NCI-H345 treated with DMSO at 0.1 percent for 48 hours (cell line): ENCODE measurements at regions not wholly inside any gene's neighbourhood (a gene's known extent, or its start where the extent isn't known, plus 50 kb on each side); places are given as distances from the start of the nearest gene placed in this dataset.

Experiments
- DNase-seq: peaks from one replicate; lab custom pipeline; 2025; ENCODE audit not compliant: unreplicated experiment; lab: John Stamatoyannopoulos, UW

GRCh38 chr17:15112846-15113617 is 152.1 kb downstream of the PMP22 start:
- DNase-seq = no peak

DNA sequence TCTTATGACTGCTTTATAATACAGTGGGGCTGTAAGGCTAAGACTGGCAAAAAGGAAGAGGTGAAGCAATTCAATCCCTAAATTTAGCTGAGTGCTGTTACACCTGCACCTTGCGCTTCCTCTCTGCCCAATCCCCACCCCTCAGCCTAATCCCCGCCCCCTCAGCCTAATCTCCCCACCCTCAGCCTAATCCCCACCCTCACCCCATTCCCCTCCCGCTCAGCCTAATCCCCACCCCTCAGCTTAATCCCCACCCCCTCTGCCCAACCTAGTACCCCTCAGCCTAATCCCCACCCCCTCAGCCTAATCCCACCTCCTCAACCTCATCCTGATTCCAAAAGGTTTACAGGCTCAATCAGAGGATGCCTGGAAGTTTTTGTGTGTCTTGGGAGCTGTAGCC is 155.5 kb downstream of the PMP22 start:
- DNase-seq = no peak

DNA sequence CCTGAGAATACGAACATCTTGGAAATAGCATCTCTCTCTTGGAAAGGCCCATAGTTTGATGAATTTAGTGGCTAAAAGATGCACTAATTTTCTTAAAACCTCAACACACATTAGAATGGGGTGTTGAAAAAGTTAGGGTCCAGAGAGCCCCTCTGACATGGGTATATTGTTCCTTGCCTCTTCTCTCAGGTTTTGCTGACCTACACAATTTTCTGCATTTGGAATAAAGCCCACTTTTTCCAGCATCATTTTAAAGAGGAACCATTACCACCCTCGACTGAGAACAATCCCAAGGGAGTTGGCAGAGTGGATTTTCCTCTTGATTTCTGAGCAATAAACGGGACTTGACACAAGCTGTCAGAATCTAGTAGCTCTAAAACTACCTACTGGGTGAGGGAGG is 156.1 kb downstream of the PMP22 start:
- no peak for DNase-seq

- DNase-seq = no peak
Measured at GRCh38 chr17:15106540-15106939, 158.6 kb downstream of the PMP22 start.

- no peak for DNase-seq
Measured at GRCh38 chr17:15103785-15104184, 161.3 kb downstream of the PMP22 start.

DNA sequence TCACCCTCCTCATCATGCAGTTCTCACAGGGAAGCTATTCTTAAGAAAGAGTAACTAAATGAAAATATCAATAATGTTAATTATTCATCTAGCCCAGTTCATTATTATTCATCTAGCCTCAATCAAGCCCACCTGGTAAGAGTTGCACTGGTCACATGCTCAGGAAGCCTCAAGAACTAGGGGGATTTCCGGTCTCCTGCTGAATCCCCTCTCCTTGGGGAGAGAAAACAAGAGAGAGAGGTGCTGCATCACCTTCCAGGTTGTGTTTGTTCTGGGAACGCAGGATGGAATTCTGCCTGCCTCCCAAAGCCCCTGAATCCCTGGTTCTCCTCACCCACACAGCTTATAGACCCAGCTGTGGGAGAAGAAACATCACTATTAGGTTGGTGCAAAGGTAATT is 164.0 kb downstream of the PMP22 start:
- DNase-seq = no peak

DNA sequence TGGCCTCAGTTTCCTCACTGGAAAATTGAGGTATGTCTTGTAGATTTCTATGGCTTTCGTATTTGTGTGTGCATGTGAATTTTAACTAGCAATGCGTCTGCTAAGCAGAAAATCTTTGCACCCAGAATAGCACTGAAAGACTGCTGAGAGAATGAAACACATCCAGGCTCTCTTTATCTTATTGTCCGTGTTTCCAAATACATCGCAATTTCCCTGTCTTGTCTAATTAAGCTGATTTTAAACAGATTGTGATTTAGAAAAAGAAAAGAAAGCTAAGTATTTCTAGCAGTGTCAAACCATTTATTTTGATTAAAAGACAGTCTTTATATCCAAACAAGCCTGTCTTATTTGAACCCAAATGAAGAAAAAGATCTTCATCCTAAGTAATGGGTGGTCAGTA is 168.6 kb downstream of the PMP22 start:
- no peak for DNase-seq

- no peak for DNase-seq
Measured at GRCh38 chr17:15095935-15096334, 169.2 kb downstream of the PMP22 start.

- DNase-seq = no peak
Measured at GRCh38 chr17:15092762-15093161, 172.4 kb downstream of the PMP22 start.

- no peak for DNase-seq
Measured at GRCh38 chr17:15092261-15092660, 172.9 kb downstream of the PMP22 start.

- no peak for DNase-seq
Measured at GRCh38 chr17:15091825-15092224, 173.3 kb downstream of the PMP22 start.

DNA sequence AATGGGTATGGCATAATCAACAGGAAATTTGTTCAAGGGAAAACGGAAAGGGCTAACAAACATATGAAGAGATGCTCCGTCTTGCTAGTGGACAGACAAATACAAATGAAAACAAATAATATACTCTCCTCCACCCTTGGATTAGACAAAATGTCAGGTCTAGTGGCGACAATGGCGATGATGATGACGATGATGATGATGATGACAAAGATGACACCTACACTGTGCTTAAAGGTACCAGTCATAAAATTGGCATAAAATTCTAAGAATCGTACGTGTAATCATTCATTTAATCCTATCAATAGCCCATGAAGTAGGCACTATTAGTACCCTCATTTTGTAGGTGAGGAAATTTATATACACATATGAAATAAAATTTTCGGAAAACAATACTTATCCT is 174.6 kb downstream of the PMP22 start:
- no peak for DNase-seq

DNA sequence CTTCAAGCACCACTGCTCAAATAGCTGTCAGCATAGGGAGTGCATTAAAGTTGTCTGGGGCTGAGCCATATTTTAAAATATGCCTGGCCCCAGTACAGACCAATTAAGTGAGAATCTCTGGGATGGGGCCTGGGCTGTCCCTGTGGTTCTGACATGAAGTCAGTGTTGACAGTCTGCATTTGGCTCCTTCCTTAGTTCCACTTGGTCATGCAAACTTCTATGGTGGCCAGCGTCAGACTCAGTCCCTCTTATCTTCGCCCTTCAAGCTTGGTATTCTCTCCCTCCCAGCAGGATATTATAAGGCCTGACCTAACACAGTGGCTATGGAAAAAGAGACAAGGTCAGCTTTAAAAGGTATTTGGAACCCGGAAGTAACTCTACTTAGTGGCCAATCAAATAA is 177.2 kb downstream of the PMP22 start:
- no peak for DNase-seq

DNA sequence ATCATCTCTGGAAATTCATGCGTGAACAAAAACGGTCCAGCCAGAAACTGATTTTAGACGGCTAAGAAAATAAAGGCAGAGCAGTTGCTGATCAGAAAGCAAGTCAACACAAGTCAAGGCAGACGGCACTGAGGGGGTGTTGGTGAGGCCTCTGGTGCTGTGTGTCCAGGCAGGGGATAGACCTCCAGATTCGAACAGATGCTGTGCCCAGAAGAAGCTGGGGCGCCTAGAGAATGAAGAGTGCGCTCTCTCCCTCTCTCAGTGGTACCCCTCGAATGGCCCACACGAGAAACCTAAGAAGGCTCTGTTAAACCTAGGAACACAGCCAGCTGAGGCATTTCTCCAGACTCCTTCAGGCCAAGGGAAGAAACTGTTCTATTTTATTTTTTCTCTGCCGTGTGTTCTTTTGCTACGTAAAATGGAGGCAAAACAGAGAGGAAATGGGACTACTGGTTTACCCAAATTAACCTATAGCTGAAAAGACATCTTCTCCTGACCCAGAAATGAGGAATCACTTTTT is 178.3 kb downstream of the PMP22 start:
- DNase-seq = no peak

DNA sequence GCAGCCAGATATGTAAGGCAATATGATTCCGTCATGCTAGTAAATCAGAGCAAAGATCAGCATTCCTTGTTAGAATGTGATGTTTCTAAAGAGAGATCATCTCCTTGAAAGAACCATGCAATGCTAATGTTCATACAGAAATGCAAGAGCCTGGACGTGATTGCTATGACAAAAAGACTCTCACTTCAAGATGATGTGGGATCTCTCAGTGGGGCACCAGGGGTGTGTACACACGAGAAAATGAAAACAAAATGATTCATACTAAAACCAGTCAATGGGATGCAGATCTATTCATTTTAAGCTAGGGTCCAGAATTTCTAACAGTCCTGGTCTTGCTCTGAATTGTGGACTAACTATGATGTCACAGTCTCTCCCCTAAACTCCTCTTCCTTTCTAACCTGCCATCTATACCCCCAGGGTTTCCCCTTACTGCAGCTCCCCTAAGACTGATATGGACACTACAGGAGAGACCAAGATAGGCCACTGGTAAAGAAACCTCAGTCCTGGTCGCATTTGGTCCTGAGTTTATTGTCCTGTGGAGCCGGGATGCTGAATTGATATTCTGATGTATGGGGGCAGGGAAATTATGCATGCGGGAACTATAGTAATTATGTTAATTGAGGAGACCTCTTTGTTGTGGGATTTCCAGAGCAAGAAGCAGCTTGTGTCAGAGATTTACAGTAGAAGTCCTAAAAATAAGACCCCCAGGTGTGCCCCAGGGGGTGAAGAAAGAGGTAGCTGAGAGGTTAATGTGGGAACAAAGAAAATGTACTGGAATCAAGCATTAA is 179.0 kb downstream of the PMP22 start:
- DNase-seq = no peak

- DNase-seq = no peak
Measured at GRCh38 chr17:15083225-15083624, 181.9 kb downstream of the PMP22 start.

GRCh38 chr17:15081008-15081407 is 184.1 kb downstream of the PMP22 start:
- DNase-seq = no peak

GRCh38 chr17:15078570-15078969 is 186.6 kb downstream of the PMP22 start:
- no peak for DNase-seq

GRCh38 chr17:15076991-15077663 is 188.0 kb downstream of the PMP22 start:
- DNase-seq = no peak

- no peak for DNase-seq
Measured at GRCh38 chr17:15051933-15052332, 213.2 kb downstream of the PMP22 start.

DNA sequence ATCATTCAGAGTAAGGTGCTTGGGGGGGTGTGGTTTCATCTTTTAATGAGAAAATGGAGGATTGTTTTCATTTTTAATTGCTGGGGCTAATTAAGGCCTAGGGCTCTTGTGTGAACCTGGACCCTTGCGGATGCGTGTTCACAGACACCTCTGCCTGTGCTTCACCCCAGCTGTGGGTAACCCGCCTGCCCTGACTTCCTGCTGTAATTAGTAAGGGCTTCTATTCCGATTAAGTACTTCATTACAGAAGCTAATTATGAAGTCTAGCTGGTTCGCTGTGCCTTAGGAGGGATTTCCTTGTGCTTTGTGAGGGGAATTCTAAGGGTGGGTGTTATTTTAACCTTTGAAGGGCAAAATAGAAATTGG is 215.3 kb downstream of the PMP22 start:
- DNase-seq = no peak
